HFF-Myc (cell line): ENCODE measurements at regions not wholly inside any gene's neighbourhood (a gene's known extent, or its start where the extent isn't known, plus 50 kb on each side); places are given as distances from the start of the nearest gene placed in this dataset.

Experiments
- DNase-seq: peaks from one replicate; pipeline ENCODE4 v3.0.0-alpha.2; 2011; ENCODE audit warnings: low read depth; ENCODE audit errors: extremely low read depth
- H3K4me3 ChIP-seq: replicated peaks from 2 replicates; pipeline ENCODE4 v1.5.1; 2011; ENCODE audit warnings: low read depth, mild to moderate bottlenecking, control low read depth, low read length
- CTCF ChIP-seq: IDR thresholded peaks from 2 replicates; pipeline ENCODE4 v1.5.1; 2012; ENCODE audit warnings: mild to moderate bottlenecking, low read depth, low read length, control low read depth; ENCODE audit errors: missing control alignments

- DNase-seq: no peak
- TF ChIP-seq CTCF: no peak
- no peak overlapping the region for H3K4me3 ChIP-seq
These were observed 452.5 kb upstream of the CCL2 start for GRCh38 chr17:33802349-33803198.

- H3K4me3 ChIP-seq: no peak overlapping the region
- no peak for DNase-seq
- TF ChIP-seq CTCF: no peak
These were observed 451.8 kb upstream of the CCL2 start for GRCh38 chr17:33803199-33803685.

GRCh38 chr17:33803686-33804085 is 451.4 kb upstream of the CCL2 start:
- TF ChIP-seq CTCF: no peak

GRCh38 chr17:33804401-33804800 is 450.7 kb upstream of the CCL2 start:
- H3K4me3 ChIP-seq: no peak overlapping the region
- no peak for TF ChIP-seq CTCF
- no peak for DNase-seq

More at GRCh38 chr17:33803686-33804085, 451.4 kb upstream of the CCL2 start:
- no peak overlapping the region for H3K4me3 ChIP-seq
- no peak for DNase-seq

- no peak for DNase-seq
- no peak for TF ChIP-seq CTCF
- no peak overlapping the region for H3K4me3 ChIP-seq
These were observed 448.5 kb upstream of the CCL2 start for GRCh38 chr17:33806631-33807030.

- no peak for TF ChIP-seq CTCF
- no peak for DNase-seq
- H3K4me3 ChIP-seq: no peak overlapping the region
These were observed 445.3 kb upstream of the CCL2 start for GRCh38 chr17:33809748-33810147.
